ENCODE measurements at regions not wholly inside any gene's neighbourhood (a gene's known extent, or its start where the extent isn't known, plus 50 kb on each side); places are given as distances from the start of the nearest gene placed in this dataset.
"Not testable (repeated sequence)": the region's sequence is repeated elsewhere in the genome, so short reads cannot be mapped to it uniquely, and the experiment has no call there.

GRCh38 chr17:20867436-20867937, 175.3 kb downstream of the USP22 start:
- TF ChIP-seq CTCF (IDR thresholded peaks at IDR 0.05 in 4 of 5, conservative IDR thresholded peaks at IDR 0.05 in 1 of 5); POLR2A (IDR thresholded peaks at IDR 0.05): not testable (repeated sequence)
